GM12878 (cell line): ENCODE measurements at regions not wholly inside any gene's neighbourhood (a gene's known extent, or its start where the extent isn't known, plus 50 kb on each side); places are given as distances from the start of the nearest gene placed in this dataset.

Source experiments
- ATAC-seq: fragments of 200-7000 bp; cut with Tn5 transposase; 3 replicates; pipeline ENCODE4 v1.9.1; 2020; ENCODE audit warnings: mild to moderate bottlenecking, moderate library complexity
- BruUV-seq: library from RNA; stranded (reverse); fragments of 400-500 nt; replicated peaks from 2 replicates; lab custom pipeline; 2021; lab: Mats Ljungman, UMichigan
- CTCF ChIA-PET: fragments of 300-600 bp; sonication (Branson Sonifier 250); formaldehyde crosslinking; extraction: SDS; loops from one replicate; lab custom pipeline; 2021; ENCODE audit warnings: inconsistent platforms; lab: Yijun Ruan, JAX
- POLR2A ChIA-PET: fragments of 350-600 bp; formaldehyde crosslinking; extraction: SDS; loops from one replicate; lab custom pipeline; 2021; ENCODE audit warnings: inconsistent platforms; lab: Charles Lee
- RAD21 ChIA-PET: fragments of 300-600 bp; sonication (Branson Sonifier 250); formaldehyde crosslinking; loops from one replicate; lab custom pipeline; 2023; ENCODE audit warnings: antibody characterized with exemption; ENCODE audit not compliant: unreplicated experiment; lab: Charles Lee
- SMC1A ChIA-PET: fragments of 300-600 bp; sonication (Branson Sonifier 250); formaldehyde crosslinking; loops from one replicate; lab custom pipeline; 2023; ENCODE audit not compliant: unreplicated experiment, uncharacterized antibody; lab: Charles Lee
- DNase-seq: peaks from one replicate; pipeline ENCODE4 v3.0.0-alpha.2; 2011; ENCODE audit warnings: low read depth, low spot score
- FAIRE-seq: peaks from 3 replicates; lab custom pipeline; 2011; peaks lifted over from hg19 to GRCh38; lab: Jason Lieb, UNC
- H2AFZ ChIP-seq: 2 replicates; pipeline ENCODE4 v1.6.0; 2011; ENCODE audit warnings: low read depth, low read length, control low read depth; ENCODE audit not compliant: control insufficient read depth
- H3K27ac ChIP-seq: 2 replicates; pipeline ENCODE4 v1.5.1; 2011; ENCODE audit warnings: control low read depth; ENCODE audit not compliant: control insufficient read depth, insufficient read depth
- H3K27me3 ChIP-seq, 2 experiments: replicated peaks in 1 of 2; 2 replicates each; pipeline versions ENCODE4 v1.6.0 to v1.6.1; 2011; ENCODE audit warnings: low read length in 1 of 2; ENCODE audit not compliant: control insufficient read depth in 2 of 2, insufficient read depth in 2 of 2
- H3K36me3 ChIP-seq, 2 experiments: 2 replicates each; pipeline ENCODE4 v1.5.1; 2011; ENCODE audit warnings: low read length in 1 of 2; ENCODE audit not compliant: control insufficient read depth in 2 of 2, insufficient read depth in 2 of 2
- H3K4me1 ChIP-seq: 2 replicates; pipeline ENCODE4 v1.6.1; 2011; ENCODE audit warnings: mild to moderate bottlenecking, low read length, moderate library complexity, mixed read lengths; ENCODE audit not compliant: control insufficient read depth, insufficient read depth
- H3K4me2 ChIP-seq: 2 replicates; pipeline ENCODE4 v1.6.0; 2011; ENCODE audit warnings: control low read depth; ENCODE audit not compliant: control insufficient read depth, insufficient read depth
- H3K4me3 ChIP-seq: fragments of 200-600 bp; sonication (generic); 2 replicates; pipeline ENCODE4 v1.5.1; 2016
- H3K79me2 ChIP-seq: 2 replicates; pipeline ENCODE4 v1.6.0; 2011; ENCODE audit warnings: low read length; ENCODE audit not compliant: control insufficient read depth, insufficient read depth
- H3K9ac ChIP-seq: 2 replicates; pipeline ENCODE4 v1.8.0; 2011; ENCODE audit warnings: low read length, control low read depth, mixed read lengths; ENCODE audit not compliant: control insufficient read depth, insufficient read depth
- H3K9me3 ChIP-seq: replicated peaks from 3 replicates; pipeline ENCODE4 v1.5.1; 2011; ENCODE audit warnings: mild to moderate bottlenecking, low read length; ENCODE audit not compliant: control insufficient read depth, insufficient read depth
- H4K20me1 ChIP-seq: 2 replicates; pipeline ENCODE4 v1.6.0; 2011; ENCODE audit not compliant: control insufficient read depth, insufficient read depth
- BACH1 ChIP-seq: fragments of 450-650 bp; IDR thresholded peaks from 2 replicates; pipeline ENCODE4 v1.6.1; 2017; ENCODE audit warnings: mild to moderate bottlenecking, borderline replicate concordance
- BHLHE40 ChIP-seq, 2 experiments: fragments of 450-650 bp in 1 of 2; IDR thresholded peaks; 2 replicates each; pipeline ENCODE4 v1.6.1; 2011 to 2017; ENCODE audit warnings: low read depth in 2 of 2, borderline replicate concordance in 1 of 2, improper control_type of control experiment in 1 of 2, low read length in 1 of 2, mild to moderate bottlenecking in 1 of 2
- BMI1 ChIP-seq: fragments of 450-650 bp; IDR thresholded peaks from 2 replicates; pipeline ENCODE4 v1.6.1; 2016; ENCODE audit warnings: mild to moderate bottlenecking, moderate library complexity, borderline replicate concordance
- CBFB ChIP-seq: IDR thresholded peaks from 2 replicates; pipeline ENCODE4 v1.6.1; 2016; ENCODE audit warnings: antibody characterized with exemption, low read depth
- CBX5 ChIP-seq: sonication (generic); IDR thresholded peaks from 2 replicates; pipeline ENCODE4 v1.6.1; 2016; ENCODE audit warnings: low read depth, moderate library complexity, mild to moderate bottlenecking, inconsistent platforms
- EGR1 ChIP-seq, 2 experiments: IDR thresholded peaks; 1 replicate in 1 of 2; 2 replicates in 1 of 2; pipeline ENCODE4 v1.6.1; 2011 to 2012; ENCODE audit warnings: low read depth in 2 of 2, low read length in 2 of 2, borderline replicate concordance in 1 of 2, mild to moderate bottlenecking in 1 of 2, moderate library complexity in 1 of 2
- GATAD2B ChIP-seq: fragments of 450-650 bp; conservative IDR thresholded peaks from 2 replicates; pipeline ENCODE4 v1.6.1; 2017; ENCODE audit warnings: low read depth, mild to moderate bottlenecking, moderate library complexity
- JUNB ChIP-seq: IDR thresholded peaks from 2 replicates; pipeline ENCODE4 v1.6.1; 2016; ENCODE audit warnings: antibody characterized with exemption, mild to moderate bottlenecking
- NFIC ChIP-seq: IDR thresholded peaks from 2 replicates; pipeline ENCODE4 v1.6.1; 2012; ENCODE audit warnings: low read depth, mild to moderate bottlenecking, inconsistent platforms, low read length, moderate library complexity
- NR2F1 ChIP-seq: fragments of 450-650 bp; conservative IDR thresholded peaks from 2 replicates; pipeline ENCODE4 v1.6.1; 2017; ENCODE audit warnings: mild to moderate bottlenecking
- SREBF2 ChIP-seq: IDR thresholded peaks from 2 replicates; pipeline ENCODE4 v1.6.1; 2012; ENCODE audit warnings: mild to moderate bottlenecking, low read length
- TAF1 ChIP-seq: IDR thresholded peaks from 2 replicates; pipeline ENCODE4 v1.6.1; 2011; ENCODE audit warnings: mild to moderate bottlenecking, low read depth, low read length, borderline replicate concordance
- WRNIP1 ChIP-seq: IDR thresholded peaks from 2 replicates; pipeline ENCODE4 v1.6.1; 2011; ENCODE audit warnings: low read depth, low read length, improper control_type of control experiment, borderline replicate concordance
- WGBS: methylation state at CpG from one replicate; pipeline ENCODE4 v1.1.6; 2016; ENCODE audit warnings: low lambda C conversion rate; ENCODE audit not compliant: insufficient replicate concordance, insufficient coverage; ENCODE audit errors: missing lambda C conversion rate; 5-methylcytosine and 5-hydroxymethylcytosine counted together
- in situ Hi-C: fragments of 300-500 bp; cut with MboI; formaldehyde crosslinking; loops from 9 replicates; pipeline ENCODE4 v1.14.3; 2018; ENCODE audit warnings: mixed read lengths
- intact Hi-C: fragments of 100-400 bp; cut with micrococcal nuclease; formaldehyde crosslinking; loops from one replicate; pipeline ENCODE4 v1.14.2; 2022; ENCODE audit not compliant: unreplicated experiment
- TF ChIP-seq, protein P1 (sequence below): fragments of 450-650 bp; IDR thresholded peaks from 2 replicates; pipeline ENCODE4 v1.6.1; 2016; ENCODE audit warnings: mild to moderate bottlenecking, moderate library complexity, borderline replicate concordance
- TF ChIP-seq, protein P2 (sequence below): fragments of 450-650 bp; IDR thresholded peaks from 2 replicates; pipeline ENCODE4 v1.6.1; 2018; ENCODE audit warnings: borderline replicate concordance, mild to moderate bottlenecking; ENCODE audit not compliant: partially characterized antibody
- TF ChIP-seq, protein P3 (sequence below): IDR thresholded peaks from 2 replicates; pipeline ENCODE4 v1.6.1; 2011; ENCODE audit warnings: borderline replicate concordance, low read depth, mild to moderate bottlenecking, moderate library complexity, low read length; ENCODE audit not compliant: insufficient read depth, poor library complexity, severe bottlenecking

DNA sequence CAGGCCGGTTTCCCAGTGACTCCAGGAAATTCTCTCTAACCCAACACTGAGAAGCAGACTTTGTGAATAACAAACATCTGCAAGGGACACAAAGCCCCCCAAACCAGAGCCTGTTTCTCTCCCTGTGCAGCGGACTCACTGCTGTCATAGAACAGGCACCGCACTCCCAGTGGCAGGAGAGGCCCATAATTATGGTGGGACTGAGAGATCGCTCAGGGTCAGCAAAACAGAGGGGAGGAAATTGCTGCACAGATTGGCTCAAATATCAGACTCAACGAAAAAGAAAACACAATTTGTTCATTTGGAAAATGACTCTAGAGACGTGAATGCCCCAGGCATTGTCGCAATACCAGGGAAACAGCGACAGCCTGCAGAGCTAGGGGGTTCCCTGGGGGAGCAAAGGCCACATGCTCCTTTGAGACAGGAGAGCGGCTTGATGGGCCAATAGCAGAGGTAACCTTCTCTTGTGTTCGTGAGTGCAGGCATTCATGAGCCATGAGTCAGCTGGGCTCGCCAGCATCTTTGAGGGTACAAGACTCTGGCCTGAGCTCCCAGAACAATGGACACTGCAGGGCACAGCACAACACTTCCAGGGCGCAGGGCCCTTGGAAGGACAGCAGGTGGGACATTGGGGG is 143.3 kb upstream of the KLHL29 start:
- Histone ChIP-seq H3K9ac (no peak overlapping the region), H3K79me2 (no peaks in the 10 kb centered on the region), H3K4me3 (no peak overlapping the region), H3K4me1 (no peaks in the 10 kb centered on the region), H3K27me3 (peaks cover 2% of the 10 kb centered on the region in 2 experiments; a peak in 3 of 4 replicates), H3K9me3 (no peaks in the 10 kb centered on the region), H3K4me2 (no peak overlapping the region), H4K20me1 (no peaks in the 10 kb centered on the region; the same call in 1 of the 2 replicates), H2AFZ (no peak overlapping the region), H3K36me3 (no peaks in the 10 kb centered on the region), H3K27ac (no peak overlapping the region)
- CTCF ChIA-PET = no interaction called here
- ATAC-seq (no peak), FAIRE-seq (no peak), DNase-seq (no peak)
- RAD21 ChIA-PET = no interaction called here
- BruUV-seq = no TSS peak
- intact Hi-C loops = no loop called here
- 24% methylated on average over 12 of the region's 12 CpGs for WGBS
- SMC1A ChIA-PET = no interaction called here
- in situ Hi-C loops = no loop called here
- POLR2A ChIA-PET = no interaction called here
- no peak for TF ChIP-seq EGR1 (IDR thresholded peaks at IDR 0.05; ENCODE audit: borderline replicate concordance in 1 of 2, low read depth in 2 of 2, low read length in 2 of 2)
- TF ChIP-seq WRNIP1 = no peak
- TF ChIP-seq JUNB = no peak
- TF ChIP-seq NR2F1 = no peak
- TF ChIP-seq, protein P1, sequence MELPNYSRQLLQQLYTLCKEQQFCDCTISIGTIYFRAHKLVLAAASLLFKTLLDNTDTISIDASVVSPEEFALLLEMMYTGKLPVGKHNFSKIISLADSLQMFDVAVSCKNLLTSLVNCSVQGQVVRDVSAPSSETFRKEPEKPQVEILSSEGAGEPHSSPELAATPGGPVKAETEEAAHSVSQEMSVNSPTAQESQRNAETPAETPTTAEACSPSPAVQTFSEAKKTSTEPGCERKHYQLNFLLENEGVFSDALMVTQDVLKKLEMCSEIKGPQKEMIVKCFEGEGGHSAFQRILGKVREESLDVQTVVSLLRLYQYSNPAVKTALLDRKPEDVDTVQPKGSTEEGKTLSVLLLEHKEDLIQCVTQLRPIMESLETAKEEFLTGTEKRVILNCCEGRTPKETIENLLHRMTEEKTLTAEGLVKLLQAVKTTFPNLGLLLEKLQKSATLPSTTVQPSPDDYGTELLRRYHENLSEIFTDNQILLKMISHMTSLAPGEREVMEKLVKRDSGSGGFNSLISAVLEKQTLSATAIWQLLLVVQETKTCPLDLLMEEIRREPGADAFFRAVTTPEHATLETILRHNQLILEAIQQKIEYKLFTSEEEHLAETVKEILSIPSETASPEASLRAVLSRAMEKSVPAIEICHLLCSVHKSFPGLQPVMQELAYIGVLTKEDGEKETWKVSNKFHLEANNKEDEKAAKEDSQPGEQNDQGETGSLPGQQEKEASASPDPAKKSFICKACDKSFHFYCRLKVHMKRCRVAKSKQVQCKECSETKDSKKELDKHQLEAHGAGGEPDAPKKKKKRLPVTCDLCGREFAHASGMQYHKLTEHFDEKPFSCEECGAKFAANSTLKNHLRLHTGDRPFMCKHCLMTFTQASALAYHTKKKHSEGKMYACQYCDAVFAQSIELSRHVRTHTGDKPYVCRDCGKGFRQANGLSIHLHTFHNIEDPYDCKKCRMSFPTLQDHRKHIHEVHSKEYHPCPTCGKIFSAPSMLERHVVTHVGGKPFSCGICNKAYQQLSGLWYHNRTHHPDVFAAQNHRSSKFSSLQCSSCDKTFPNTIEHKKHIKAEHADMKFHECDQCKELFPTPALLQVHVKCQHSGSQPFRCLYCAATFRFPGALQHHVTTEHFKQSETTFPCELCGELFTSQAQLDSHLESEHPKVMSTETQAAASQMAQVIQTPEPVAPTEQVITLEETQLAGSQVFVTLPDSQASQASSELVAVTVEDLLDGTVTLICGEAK = no peak
- TF ChIP-seq, protein P2, sequence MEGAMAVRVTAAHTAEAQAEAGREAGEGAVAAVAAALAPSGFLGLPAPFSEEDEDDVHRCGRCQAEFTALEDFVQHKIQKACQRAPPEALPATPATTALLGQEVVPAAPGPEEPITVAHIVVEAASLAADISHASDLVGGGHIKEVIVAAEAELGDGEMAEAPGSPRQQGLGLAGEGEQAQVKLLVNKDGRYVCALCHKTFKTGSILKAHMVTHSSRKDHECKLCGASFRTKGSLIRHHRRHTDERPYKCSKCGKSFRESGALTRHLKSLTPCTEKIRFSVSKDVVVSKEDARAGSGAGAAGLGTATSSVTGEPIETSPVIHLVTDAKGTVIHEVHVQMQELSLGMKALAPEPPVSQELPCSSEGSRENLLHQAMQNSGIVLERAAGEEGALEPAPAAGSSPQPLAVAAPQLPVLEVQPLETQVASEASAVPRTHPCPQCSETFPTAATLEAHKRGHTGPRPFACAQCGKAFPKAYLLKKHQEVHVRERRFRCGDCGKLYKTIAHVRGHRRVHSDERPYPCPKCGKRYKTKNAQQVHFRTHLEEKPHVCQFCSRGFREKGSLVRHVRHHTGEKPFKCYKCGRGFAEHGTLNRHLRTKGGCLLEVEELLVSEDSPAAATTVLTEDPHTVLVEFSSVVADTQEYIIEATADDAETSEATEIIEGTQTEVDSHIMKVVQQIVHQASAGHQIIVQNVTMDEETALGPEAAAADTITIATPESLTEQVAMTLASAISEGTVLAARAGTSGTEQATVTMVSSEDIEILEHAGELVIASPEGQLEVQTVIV = no peak
- TF ChIP-seq, protein P3, sequence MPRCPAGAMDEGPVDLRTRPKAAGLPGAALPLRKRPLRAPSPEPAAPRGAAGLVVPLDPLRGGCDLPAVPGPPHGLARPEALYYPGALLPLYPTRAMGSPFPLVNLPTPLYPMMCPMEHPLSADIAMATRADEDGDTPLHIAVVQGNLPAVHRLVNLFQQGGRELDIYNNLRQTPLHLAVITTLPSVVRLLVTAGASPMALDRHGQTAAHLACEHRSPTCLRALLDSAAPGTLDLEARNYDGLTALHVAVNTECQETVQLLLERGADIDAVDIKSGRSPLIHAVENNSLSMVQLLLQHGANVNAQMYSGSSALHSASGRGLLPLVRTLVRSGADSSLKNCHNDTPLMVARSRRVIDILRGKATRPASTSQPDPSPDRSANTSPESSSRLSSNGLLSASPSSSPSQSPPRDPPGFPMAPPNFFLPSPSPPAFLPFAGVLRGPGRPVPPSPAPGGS = no peak
- TF ChIP-seq TAF1 = no peak
- TF ChIP-seq SREBF2 = no peak
- TF ChIP-seq BMI1 = no peak
- TF ChIP-seq CBX5 = no peak
- TF ChIP-seq CBFB = no peak
- no peak for TF ChIP-seq NFIC
- TF ChIP-seq GATAD2B = no peak
- TF ChIP-seq BACH1 = no peak
- no peak for TF ChIP-seq BHLHE40 (IDR thresholded peaks at IDR 0.05; ENCODE audit: borderline replicate concordance in 1 of 2, low read depth in 2 of 2, low read length in 1 of 2)
